ENCODE measurements at regions not wholly inside any gene's neighbourhood (a gene's known extent, or its start where the extent isn't known, plus 50 kb on each side); places are given as distances from the start of the nearest gene placed in this dataset.

DNA sequence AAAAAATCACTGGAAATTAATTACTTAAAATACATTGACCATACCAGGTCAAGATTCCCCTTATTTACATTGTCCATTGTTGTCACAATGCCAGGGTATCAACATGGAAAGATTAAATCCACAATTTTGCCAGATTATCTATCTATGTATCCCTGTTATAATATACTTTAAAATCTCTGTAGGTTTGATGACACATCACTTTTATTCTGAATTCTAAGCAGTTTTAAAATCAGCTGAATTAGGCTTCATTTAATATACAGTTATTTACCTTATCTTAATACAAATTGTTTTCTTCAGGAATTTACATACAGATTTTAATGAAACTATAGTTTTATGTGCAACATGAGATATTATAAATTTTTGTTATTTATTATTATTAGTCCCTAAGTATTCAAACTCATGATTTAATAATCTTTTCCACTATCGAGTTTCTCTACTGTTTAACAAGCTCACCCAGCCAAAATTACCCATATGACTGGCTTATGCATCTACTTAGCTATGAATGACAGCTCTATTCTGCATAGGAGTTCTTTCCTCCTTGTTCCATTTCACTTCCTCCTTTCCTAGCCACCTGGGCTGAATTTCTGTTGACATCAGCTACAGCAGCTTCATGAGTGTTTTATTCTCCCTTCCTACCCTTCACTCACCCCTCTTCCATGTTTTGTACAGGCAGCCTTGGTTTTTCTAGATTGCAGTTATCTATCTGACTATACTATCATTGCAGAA lies 654.2 kb upstream of the MAP3K7 start:
- ChIA-PET CTCF (no interaction called here), POLR2A (ENCODE audit: low non-redundant PET) (no interaction called here)
- no peak for TF ChIP-seq EZH2 (IDR thresholded peaks at IDR 0.05; ENCODE audit: borderline replicate concordance, low read depth, low read length, poor library complexity, severe bottlenecking)
- TF ChIP-seq, protein P1, sequence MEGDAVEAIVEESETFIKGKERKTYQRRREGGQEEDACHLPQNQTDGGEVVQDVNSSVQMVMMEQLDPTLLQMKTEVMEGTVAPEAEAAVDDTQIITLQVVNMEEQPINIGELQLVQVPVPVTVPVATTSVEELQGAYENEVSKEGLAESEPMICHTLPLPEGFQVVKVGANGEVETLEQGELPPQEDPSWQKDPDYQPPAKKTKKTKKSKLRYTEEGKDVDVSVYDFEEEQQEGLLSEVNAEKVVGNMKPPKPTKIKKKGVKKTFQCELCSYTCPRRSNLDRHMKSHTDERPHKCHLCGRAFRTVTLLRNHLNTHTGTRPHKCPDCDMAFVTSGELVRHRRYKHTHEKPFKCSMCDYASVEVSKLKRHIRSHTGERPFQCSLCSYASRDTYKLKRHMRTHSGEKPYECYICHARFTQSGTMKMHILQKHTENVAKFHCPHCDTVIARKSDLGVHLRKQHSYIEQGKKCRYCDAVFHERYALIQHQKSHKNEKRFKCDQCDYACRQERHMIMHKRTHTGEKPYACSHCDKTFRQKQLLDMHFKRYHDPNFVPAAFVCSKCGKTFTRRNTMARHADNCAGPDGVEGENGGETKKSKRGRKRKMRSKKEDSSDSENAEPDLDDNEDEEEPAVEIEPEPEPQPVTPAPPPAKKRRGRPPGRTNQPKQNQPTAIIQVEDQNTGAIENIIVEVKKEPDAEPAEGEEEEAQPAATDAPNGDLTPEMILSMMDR (conservative IDR thresholded peaks at IDR 0.05; ENCODE audit: low read depth, low read length) = no peak
- Histone ChIP-seq H3K27ac (ENCODE audit: low read depth, low read length, poor library complexity, severe bottlenecking) (no peak overlapping the region), H3K4me3 (ENCODE audit: low read depth, low read length, poor library complexity, severe bottlenecking) (no peak overlapping the region), H3K9me3 (ENCODE audit: low read depth, low read length, poor library complexity, severe bottlenecking) (no peaks in the 10 kb centered on the region), H3K27me3 (replicated peaks; ENCODE audit: insufficient read depth, low read depth, low read length, poor library complexity) (no peaks in the 10 kb centered on the region), H3K4me1 (ENCODE audit: insufficient read depth, low read length, poor library complexity, severe bottlenecking) (no peaks in the 10 kb centered on the region), H3K36me3 (ENCODE audit: insufficient read depth, low read length, poor library complexity, severe bottlenecking) (no peaks in the 10 kb centered on the region)
- intact Hi-C loops (cut with micrococcal nuclease; ENCODE audit: unreplicated experiment) = no loop called here
- BruUV-seq (replicated peaks) = no TSS peak
- no peak for DNase-seq (ENCODE audit: low spot score)

DNA sequence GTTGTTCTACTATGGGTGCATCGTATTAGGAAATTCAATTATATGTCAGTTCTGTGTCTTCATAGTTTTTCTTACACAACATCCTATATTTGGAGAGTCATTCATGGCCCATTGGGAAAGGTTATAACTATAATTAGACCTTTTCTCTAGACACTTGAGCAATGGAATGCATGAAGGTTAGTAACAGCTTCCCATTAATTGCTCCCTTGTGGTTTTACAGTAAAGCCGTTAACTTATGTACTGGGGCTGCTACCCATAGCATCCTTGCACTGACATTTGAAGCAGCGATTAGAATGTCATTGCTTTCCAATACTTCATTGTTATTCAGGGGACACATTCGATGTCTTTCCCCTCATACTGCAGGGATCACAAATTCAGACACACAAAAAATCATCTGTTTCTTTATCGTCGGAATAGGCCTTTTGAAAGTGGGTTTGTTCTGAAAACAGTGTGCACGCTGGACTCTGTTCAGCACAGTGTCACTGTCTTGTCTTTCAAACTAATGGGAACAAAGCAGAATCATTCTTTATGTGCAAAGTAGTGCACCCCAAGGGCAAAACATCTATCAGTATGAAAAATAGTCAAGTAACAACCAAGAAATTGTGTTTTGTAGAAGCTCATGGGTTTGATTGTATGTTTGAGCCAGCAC lies 634.3 kb upstream of the MAP3K7 start:
- Histone ChIP-seq H3K9me3 (ENCODE audit: low read depth, low read length, poor library complexity, severe bottlenecking) (no peaks in the 10 kb centered on the region), H3K36me3 (ENCODE audit: insufficient read depth, low read length, poor library complexity, severe bottlenecking) (no peaks in the 10 kb centered on the region), H3K4me3 (ENCODE audit: low read depth, low read length, poor library complexity, severe bottlenecking) (no peak overlapping the region), H3K27me3 (replicated peaks; ENCODE audit: insufficient read depth, low read depth, low read length, poor library complexity) (no peaks in the 10 kb centered on the region), H3K4me1 (ENCODE audit: insufficient read depth, low read length, poor library complexity, severe bottlenecking) (no peaks in the 10 kb centered on the region), H3K27ac (ENCODE audit: low read depth, low read length, poor library complexity, severe bottlenecking) (no peak overlapping the region)
- TF ChIP-seq, protein P1 (conservative IDR thresholded peaks at IDR 0.05; ENCODE audit: low read depth, low read length) = no peak
- TF ChIP-seq EZH2 (IDR thresholded peaks at IDR 0.05; ENCODE audit: borderline replicate concordance, low read depth, low read length, poor library complexity, severe bottlenecking) = no peak
- DNase-seq (ENCODE audit: low spot score) = peak; percentile 30
- POLR2A ChIA-PET (ENCODE audit: low non-redundant PET) = no interaction called here
- intact Hi-C loops (cut with micrococcal nuclease; ENCODE audit: unreplicated experiment) = no loop called here
- BruUV-seq (replicated peaks) = no TSS peak
- CTCF ChIA-PET = no interaction called here

DNA sequence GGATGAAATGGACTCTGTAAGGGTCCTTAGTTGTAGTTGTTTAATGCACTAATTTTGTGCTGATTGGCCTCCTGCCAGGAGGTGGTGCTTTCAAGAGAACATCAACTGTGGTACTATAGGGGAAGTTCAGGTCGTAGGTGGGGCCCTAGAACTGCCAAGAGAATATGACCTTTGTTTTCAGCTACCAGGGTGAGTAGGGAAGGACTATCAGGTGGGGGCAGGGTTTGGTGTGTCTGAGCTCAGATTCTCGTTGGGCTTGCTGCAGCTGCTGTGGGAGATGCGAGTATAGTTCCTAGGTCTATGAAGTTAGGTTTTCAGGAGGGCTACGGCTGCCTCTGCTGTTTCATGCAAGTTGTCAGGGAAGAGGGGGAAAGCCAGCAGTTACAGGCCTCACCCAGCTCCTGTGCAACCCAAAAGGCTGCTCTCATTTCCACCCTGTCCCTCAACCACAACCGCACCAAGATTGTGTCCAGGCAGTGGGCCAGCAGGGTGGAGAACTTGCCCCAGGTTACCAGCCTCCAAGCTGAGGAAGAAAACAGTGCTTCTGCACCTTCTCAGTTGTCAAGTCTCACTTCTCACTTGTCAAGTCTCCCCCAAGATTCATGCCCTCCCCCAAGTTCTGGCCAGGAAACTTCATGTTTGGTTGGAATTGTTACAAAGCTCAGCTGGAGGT lies 626.5 kb upstream of the MAP3K7 start:
- H3K27ac ChIP-seq (ENCODE audit: low read depth, low read length, poor library complexity, severe bottlenecking) = no peak overlapping the region
- BruUV-seq (replicated peaks) = no TSS peak
- H3K27me3 ChIP-seq (replicated peaks; ENCODE audit: insufficient read depth, low read depth, low read length, poor library complexity) = no peaks in the 10 kb centered on the region
- DNase-seq (ENCODE audit: low spot score) = no peak
- TF ChIP-seq, protein P1 (conservative IDR thresholded peaks at IDR 0.05; ENCODE audit: low read depth, low read length) = no peak
- TF ChIP-seq EZH2 (IDR thresholded peaks at IDR 0.05; ENCODE audit: borderline replicate concordance, low read depth, low read length, poor library complexity, severe bottlenecking) = no peak
- intact Hi-C loops (cut with micrococcal nuclease; ENCODE audit: unreplicated experiment) = no loop called here
- ChIA-PET CTCF (no interaction called here), POLR2A (ENCODE audit: low non-redundant PET) (no interaction called here)
- H3K36me3 ChIP-seq (ENCODE audit: insufficient read depth, low read length, poor library complexity, severe bottlenecking) = no peaks in the 10 kb centered on the region
- peaks cover 18% of the 10 kb centered on the region for H3K9me3 ChIP-seq (ENCODE audit: low read depth, low read length, poor library complexity, severe bottlenecking)
- H3K4me3 ChIP-seq (ENCODE audit: low read depth, low read length, poor library complexity, severe bottlenecking) = no peak overlapping the region
- H3K4me1 ChIP-seq (ENCODE audit: insufficient read depth, low read length, poor library complexity, severe bottlenecking) = no peaks in the 10 kb centered on the region

Data from A673 (cell line).